GM21526 (cell line): ENCODE measurements at regions not wholly inside any gene's neighbourhood (a gene's known extent, or its start where the extent isn't known, plus 50 kb on each side); places are given as distances from the start of the nearest gene placed in this dataset.
"Not testable (repeated sequence)": the region's sequence is repeated elsewhere in the genome, so short reads cannot be mapped to it uniquely, and the experiment has no call there.

Experiments used
- ATAC-seq: cut with Tn5 transposase; IDR thresholded peaks from one replicate; pipeline ENCODE4 v1.9.1; 2021; ENCODE audit warnings: moderate library complexity; ENCODE audit not compliant: unreplicated experiment, low FRiP score

- no peak for ATAC-seq
Observed at GRCh38 chr10:3975016-3975415, 190.0 kb upstream of the KLF6 start.

GRCh38 chr10:3972460-3973301 is 187.7 kb upstream of the KLF6 start:
- ATAC-seq = no peak

- ATAC-seq = no peak
Observed at GRCh38 chr10:3971713-3972112, 186.7 kb upstream of the KLF6 start.

GRCh38 chr10:3969876-3970666 is 185.1 kb upstream of the KLF6 start:
- no peak for ATAC-seq

GRCh38 chr10:3968727-3969126 is 183.7 kb upstream of the KLF6 start:
- no peak for ATAC-seq

GRCh38 chr10:3964516-3964915 is 179.5 kb upstream of the KLF6 start:
- ATAC-seq = no peak

- no peak for ATAC-seq
Observed at GRCh38 chr10:3963191-3963673, 178.2 kb upstream of the KLF6 start.

DNA sequence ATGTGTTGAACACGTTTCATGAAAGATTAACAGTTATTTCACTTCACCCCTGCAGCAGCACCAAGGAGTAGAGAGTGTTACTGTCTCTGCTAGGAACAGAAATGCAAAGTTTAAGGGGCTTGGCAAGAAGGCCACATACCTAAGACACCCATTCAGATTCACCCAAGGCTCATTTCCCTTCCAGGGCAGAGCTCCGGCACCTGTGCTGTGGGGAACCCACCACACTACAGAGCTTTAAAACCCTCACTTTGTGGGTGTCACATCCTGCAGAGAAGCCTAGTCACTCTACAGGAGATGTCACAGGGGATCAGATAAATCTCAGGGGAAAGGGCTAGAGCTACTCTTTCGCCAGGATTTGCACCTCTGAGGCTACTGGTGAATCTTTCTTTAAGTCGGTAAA is 176.1 kb upstream of the KLF6 start:
- ATAC-seq = no peak

DNA sequence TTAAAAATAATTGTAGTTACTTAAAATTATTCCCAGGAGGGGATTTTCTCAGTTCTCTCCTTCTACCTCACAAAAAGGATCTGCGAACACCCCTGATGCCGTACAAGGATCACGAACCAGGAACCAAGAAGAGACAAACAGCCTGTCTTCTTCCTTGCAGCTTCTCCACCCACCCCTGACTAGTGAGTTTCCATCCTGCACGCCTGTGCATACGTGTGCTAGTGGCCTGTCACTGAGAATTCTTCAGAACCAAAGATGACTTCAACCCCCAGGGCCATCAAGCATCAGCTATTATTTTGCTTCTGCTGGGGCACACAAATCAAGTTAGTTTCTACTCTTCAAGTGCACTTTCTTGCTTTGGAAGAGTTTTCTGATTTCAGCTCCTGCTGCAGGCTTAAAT is 175.5 kb upstream of the KLF6 start:
- ATAC-seq = no peak

DNA sequence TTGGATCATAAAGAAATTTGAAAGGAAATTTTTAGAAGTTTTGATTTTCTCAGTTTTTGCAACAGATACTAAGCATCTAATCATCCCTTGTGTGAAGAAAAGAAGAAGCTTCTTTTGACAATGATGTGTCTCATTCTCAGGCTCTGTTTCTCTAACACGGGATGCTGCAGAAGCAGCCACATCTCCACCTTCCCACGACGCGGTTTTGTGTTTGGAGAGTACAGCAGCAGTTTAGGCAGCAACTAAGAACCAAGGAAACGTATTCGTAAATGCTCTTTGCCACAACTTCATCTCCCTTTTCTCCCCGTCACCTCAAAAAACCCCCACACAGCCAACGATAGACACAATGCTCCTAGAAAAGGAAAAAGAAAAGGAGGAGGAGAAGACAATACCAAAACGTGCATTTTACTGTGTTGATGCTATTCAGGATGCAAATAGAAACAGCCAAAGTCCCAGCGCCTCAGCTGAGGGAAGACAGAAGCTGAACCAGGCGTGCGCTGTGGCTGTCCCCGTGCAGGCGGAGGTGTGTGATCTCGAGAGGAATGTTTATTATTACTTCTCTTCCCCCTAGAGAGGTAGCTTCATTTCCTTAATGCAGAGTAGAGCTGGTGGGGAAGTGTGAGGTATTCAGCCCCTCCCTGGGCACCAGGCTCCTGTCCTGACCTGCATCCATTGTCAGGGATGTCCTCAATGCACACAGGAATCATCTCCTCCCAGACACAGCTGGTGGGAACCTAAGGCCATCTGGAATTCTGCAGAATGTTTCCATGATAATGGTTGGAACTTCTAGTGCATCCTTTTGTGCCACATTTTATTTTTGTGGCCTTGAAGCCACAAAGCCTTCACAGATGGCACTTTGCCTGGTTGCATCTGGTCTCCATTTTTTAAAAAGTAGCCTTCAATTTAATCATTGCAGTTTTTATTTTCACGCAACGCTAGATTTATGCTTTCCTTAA is 174.6 kb upstream of the KLF6 start:
- no peak for ATAC-seq

GRCh38 chr10:3958472-3958996 is 173.5 kb upstream of the KLF6 start:
- ATAC-seq = no peak

- no peak for ATAC-seq
Observed at GRCh38 chr10:3955955-3956617, 171.1 kb upstream of the KLF6 start.

DNA sequence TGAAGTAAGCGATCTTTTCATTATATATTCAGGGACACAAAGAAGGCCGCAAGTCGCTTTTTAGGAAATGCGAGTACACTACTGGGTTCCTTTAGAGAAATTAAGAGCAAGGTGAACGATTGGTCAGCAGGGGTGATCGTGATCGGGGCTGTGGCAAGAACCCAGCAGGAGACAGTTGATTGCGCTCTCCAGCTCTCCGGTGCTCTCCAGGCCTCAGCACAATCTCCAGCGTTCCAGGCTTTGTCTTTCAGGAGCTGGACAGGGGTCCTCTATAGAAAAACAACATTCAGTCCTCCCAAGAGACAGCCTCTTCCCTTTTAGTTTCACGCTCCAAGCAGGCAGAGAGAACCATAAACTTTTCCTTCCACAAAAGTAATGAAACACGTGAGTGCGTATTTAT is 170.5 kb upstream of the KLF6 start:
- ATAC-seq = no peak

GRCh38 chr10:3954615-3955014 is 169.6 kb upstream of the KLF6 start:
- ATAC-seq = no peak

DNA sequence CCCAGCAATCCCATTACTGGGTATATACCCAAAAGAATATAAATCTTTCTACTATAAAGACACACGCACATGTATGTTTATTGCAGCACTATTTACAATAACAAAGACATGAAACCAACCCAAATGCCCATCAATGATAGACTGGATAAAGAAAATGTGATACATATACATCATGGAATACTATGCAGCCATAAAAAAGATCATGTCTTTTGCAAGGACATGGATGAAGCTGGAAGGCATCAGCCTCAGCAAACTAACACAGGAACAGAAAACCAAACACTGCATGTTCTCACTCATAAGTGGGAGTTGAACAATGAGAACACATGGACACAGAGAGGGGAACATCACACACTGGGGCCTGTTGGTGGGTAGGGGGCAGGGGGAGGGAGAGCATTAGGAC is 169.0 kb upstream of the KLF6 start:
- ATAC-seq = not testable (repeated sequence)

- no peak for ATAC-seq
Observed at GRCh38 chr10:3951993-3952392, 167.0 kb upstream of the KLF6 start.

DNA sequence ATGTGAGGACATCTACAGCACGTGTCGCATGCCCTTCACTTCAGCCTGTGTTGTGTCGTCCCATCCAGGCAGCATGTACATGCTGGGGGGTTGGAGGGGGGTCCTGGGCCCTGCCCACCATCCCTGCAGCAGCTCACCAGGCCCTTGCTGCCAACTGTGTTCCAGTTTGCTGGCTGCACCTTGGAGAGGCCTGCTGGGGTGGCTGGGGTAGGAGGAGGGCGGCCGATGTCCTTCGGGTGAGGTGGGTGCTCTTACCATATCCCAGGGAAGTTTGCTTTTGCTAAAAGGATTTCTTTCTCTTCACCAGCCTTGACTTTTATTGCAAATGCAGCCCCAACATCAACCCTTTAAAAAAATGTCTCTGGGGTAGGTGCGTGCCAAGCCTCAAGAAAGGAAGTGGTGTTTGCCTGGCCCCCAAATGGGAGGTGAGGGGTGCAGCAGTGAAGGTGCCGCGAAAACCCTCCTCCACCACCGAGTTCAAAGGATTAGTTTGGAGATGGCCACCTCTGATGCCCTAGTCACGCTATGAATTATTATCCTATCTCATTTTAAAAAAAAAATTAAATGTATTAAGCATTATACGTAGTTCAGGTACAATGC is 165.8 kb upstream of the KLF6 start:
- no peak for ATAC-seq

- ATAC-seq = no peak
Observed at GRCh38 chr10:3949711-3950110, 164.7 kb upstream of the KLF6 start.

- no peak for ATAC-seq
Observed at GRCh38 chr10:3948843-3949242, 163.8 kb upstream of the KLF6 start.
